GM08714 (cell line): ENCODE measurements at regions not wholly inside any gene's neighbourhood (a gene's known extent, or its start where the extent isn't known, plus 50 kb on each side); places are given as distances from the start of the nearest gene placed in this dataset.

ENCODE experiments used
- H3K4me3 ChIP-seq: fragments of 200-500 bp; sonication (Bioruptor generic); 2 replicates; pipeline ENCODE4 v1.5.1; 2014; ENCODE audit warnings: mild to moderate bottlenecking, low read length, inconsistent platforms
- ZNF274 ChIP-seq: IDR thresholded peaks from 2 replicates; pipeline ENCODE4 v1.6.1; 2012; ENCODE audit warnings: mild to moderate bottlenecking, low read depth, low read length

DNA sequence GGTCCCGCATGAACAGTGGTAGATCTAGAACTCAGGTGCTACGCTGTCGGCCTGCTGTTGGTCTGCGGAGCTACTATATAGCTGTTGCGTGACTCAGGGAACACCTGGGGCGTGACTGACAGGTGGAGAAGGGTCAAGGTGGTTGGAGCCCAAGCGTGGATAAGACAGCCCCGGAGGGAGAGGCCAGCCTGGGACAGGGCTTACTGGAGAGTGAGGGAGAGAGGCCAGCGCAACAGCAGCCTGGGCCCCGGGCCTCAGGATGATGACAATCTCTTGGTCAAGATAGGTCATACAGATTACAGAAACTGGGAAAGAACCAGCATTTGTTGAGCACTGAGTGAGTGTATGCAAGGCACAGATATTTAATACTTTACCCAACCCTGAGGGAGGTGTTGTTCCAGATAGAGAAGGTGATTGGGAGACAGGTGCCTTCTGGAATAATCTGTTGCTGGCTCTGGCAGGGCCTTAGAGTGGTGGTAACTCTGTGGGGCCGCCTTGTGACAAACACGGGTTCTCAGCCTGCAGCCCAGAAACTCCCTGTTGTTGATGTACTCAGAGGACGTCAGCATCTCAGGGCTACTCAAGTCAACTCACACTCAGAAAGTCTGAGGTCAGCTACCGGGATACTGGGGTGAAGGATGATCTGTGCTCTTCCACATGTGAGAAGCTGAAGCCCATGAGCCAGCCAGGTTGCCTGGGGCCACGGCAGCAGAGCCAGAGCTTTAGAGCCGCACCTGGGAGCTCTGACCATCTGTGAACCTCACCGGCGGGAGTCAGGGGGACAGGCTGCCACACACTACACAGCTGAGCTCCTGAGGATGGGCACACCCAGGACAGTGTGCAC, 265.4 kb upstream of the HES1 start:
- TF ChIP-seq ZNF274, result no peak
- H3K4me3 ChIP-seq, result no peak overlapping the region

DNA sequence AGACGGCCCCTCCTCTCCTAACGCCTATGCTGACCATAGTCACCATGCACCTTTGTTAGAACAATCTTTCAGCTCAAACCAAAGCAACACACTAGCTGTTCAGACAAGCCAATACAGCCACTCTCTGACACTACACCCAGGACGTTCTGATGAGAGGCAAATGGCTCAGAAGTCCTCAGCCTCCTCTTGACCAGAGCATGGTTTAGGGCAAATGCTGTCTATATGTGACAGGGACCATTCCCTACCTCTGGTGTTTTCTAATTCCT, 264.8 kb upstream of the HES1 start:
- no peak for TF ChIP-seq ZNF274
- no peak overlapping the region for H3K4me3 ChIP-seq

DNA sequence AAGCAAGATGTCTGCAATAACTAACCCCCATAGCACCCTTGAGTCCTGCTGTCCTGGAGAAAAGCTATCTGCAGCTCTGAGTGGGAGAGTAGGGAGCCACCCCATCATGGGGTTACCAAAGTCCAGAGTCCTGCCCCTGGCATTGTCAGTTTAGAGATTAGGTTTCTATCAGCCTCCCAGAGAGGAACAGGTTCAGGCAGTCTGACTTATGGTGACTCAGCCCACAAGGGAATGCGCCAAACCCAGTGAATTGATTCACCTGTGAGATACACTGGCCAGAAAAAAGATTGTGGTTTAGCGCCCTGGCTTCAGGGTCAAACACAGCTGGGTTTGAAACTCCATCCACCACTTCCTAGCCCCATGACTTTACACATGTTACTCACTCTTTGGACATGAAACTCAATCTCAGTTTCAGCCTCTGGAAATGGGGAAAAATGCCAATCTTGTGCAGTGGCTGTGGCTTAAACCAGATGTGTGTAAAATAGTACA, 263.6 kb upstream of the HES1 start:
- no peak for TF ChIP-seq ZNF274
- H3K4me3 ChIP-seq, result no peak overlapping the region

DNA sequence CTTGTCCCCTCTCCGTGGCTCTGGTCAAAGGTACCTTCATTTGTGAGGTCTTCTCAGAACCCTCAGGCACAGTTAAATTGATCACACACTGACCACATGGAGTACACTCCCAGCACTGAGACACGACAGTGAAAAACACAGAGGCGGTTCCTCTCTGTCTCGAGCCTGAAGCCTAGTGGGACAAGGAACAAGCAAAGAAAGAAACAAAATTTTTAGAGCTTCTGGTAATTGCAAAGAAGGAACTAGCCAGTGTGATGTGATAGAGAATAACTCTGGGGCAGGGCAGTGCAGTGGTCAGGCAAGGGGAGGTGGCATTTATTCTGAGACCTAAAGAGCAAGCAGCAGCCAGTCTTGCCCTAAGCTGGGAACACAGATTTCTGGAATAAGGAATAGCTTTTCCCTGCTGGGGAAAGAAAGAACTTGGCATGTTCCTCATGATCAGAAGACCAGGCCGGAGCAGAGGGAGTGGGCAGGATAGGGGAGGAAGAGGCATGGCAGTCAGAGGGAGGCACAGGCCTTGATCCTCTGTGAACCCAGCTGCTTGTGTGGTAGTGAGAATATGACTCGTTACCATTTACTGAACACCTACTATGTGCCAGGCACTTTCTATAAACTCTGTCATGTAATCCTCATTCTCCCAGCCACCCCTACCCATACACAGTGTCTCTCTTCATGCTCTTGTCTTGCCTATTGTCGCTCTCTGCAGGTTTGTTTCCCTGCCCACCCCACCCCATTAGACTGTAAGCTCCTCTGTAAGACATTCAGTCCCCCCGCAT, 262.3 kb upstream of the HES1 start:
- no peak for TF ChIP-seq ZNF274
- H3K4me3 ChIP-seq, result no peak overlapping the region

DNA sequence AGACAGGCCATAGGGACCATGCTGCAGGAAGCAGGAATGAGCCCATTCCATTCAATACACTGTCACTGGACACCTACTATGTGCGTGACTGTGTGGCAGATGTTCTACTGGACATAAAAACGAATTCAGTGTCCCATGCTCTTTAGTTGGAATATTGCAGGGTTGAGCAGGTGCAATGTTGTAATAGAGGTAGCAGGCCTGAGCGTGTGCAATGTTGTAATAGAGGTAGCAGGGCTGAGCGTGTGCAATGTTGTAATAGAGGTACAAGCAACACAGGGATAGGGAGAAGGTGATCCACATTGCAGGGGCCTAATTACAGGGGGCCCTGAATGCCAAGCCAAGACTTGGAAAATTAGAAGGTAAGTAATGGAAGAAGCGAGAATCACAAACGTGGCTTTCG, 261.4 kb upstream of the HES1 start:
- TF ChIP-seq ZNF274, result no peak
- H3K4me3 ChIP-seq, result no peak overlapping the region

DNA sequence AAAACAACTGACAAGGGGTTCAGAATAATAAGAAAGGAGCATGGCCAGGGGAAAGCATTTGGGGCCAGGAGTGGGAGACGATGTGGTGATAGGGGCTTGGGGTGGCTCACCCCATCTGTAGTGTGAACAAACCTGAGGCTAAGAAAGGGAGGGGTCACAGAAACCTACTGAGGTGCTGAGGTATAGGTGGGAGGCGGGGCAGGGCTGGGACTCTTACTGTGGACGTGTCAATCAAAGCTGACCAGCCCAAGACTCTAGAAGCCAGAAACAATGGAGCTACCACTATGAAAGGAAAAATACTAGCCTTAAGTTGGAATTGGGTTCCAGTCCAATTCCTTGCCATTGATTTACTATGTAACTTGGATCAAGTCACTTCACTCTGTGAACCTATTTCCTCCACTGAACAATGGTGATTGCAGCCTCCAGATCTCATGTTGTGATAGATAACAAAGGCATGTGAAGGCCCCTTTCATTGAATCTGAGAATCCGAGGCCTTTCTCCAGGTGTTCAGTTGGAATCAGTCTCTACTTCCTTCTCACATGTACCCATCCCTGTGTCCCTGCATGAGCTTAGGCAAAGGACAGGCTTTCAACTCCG, 260.9 kb upstream of the HES1 start:
- H3K4me3 ChIP-seq, result no peak overlapping the region
- TF ChIP-seq ZNF274, result no peak

DNA sequence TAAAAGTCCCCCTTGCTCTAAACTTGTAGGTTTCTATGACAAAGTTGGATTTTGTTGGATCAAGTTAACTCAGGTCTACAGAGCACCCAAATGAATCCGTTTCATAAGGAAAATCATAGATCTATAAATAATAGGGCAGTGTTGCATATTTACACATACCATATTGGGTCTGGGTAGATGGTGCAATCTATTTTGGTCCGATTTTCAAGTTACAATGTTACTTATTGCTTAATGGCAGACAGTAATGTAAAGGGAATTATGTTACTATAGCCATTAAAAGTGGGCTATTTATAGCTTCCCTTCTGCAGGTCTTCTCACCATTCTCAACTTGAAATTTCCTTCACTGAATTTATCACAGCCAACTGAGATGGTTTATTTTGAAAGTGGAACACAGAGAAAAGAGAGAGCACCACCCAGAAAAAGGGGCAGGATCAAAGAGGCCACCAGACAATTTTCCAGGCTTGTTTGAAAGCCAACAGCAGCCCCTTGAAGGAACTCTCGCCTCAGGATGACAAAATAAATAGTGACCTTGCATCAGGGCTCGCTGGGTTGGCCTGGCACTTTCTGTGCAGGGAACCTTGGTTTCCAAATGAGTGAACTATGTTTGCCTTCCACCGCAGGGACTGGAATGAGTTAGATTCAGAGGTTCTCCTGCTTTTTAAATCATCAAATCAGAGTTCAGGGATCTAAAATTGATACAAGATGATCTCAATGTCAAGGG, 260.2 kb upstream of the HES1 start:
- TF ChIP-seq ZNF274, result no peak
- no peak overlapping the region for H3K4me3 ChIP-seq

DNA sequence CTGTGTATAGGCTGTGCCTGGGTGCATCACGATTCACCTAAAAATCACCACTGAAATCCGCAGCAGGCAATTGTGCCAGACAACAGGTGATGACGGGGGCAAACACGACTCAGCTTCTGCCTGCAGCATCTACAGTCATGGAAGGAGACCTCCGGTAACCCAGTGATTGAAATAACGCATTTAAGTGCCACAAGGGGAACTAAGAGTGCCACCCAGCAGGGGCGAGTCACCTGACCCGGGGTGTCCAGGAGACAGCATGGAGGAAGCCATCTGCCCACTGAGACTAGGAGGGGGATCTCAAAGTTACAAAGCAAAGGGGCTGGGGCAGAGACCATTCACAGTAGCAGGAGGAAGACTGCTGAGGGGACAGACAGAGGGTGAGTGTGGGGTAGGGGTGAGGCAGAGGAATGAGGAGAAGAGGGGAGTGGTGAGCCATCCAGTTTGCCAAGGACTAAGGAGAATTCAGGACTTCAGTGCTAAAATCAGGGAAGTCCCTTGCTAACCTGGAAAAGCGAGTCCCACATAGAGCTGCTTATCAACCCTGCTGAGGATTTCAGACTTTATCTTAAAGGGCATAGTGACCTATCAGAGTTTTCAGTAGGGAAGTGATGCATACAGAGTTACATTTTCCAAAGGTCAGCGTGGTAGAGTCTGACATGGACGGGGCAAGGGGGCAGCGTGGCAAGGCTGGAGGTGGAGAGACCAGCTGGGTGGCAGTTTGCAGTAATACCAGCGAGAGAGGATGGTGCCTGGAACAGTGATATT, 256.7 kb upstream of the HES1 start:
- TF ChIP-seq ZNF274, result no peak
- H3K4me3 ChIP-seq, result no peak overlapping the region

DNA sequence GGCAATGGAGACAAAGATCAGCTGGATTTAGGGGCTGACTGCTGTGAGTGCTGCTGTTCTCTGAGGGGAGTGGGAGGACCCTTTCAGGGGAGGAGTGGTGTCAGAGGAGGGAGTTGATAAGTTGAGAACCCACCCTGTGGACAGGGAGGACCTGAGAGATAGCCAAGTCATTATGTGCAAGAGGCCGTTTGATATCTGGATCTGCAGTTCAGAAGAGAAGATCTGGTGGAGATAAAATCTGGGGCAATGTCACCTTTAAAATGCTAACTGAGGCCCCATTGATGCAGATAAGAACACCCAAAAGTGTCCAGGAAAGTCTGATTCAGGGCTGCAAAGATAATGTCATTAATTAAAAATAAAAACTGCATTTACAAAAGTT, 256.1 kb upstream of the HES1 start:
- no peak overlapping the region for H3K4me3 ChIP-seq
- no peak for TF ChIP-seq ZNF274

DNA sequence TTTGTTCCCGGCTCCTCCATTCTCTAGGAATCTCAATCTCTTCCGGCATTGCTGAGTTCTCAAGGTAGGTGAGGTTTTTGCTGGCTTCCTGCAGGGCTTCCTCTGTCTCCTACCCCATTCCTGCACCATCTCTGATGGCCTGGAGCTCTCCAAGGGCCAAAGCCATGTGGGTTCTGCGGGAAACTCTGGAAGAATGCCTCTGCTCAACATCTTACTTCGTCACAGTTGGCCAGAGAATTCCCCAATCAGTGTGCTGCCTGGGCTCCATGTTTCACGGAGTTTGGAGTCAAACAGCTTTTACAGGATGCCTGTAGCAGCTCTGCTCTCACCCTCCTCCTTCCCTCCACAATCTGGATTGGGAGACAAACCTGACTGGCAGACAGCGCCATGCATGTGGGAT, 253.9 kb upstream of the HES1 start:
- TF ChIP-seq ZNF274, result no peak

DNA sequence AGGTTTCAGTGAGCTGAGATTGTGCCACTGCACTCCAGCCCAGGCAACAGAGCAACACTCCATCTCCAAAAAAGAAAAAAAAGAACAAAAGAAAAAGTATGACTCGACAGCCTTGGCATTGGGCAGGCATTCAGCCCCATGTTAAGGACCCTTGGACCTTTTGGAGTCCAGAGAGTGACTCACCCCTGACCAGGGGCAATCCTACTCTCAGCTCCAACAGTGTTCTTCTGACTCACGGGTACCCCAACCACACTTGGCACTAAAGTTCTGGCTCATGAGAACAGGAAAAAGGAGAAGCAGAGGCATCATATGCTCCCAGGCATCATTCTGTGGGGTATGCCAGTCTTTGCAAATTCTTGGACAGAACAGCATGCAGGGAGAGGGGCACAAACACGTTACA, 252.4 kb upstream of the HES1 start:
- H3K4me3 ChIP-seq, result no peak overlapping the region
- no peak for TF ChIP-seq ZNF274

More for the DNA sequence above, 253.9 kb upstream of the HES1 start:
- H3K4me3 ChIP-seq, result no peak overlapping the region

DNA sequence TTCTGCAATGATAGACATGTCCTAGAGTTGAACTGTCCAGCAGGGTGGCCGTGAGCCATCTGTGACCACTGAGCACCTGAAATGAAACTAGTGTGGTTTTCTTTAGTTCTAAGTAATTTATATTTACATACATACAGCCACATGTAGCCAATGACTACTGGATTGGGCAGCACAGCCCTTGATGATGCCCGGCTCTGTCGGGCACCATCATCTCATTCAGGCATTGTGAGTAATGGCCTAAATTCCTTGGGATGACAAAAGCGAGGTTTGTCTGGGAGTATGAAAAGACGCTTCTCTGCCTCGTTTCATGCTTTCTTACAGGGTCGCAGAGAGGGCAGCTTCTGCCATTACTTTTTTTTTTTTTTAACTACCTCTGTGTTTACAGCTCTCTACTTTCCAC, 251.9 kb upstream of the HES1 start:
- H3K4me3 ChIP-seq, result no peak overlapping the region
- TF ChIP-seq ZNF274, result no peak

DNA sequence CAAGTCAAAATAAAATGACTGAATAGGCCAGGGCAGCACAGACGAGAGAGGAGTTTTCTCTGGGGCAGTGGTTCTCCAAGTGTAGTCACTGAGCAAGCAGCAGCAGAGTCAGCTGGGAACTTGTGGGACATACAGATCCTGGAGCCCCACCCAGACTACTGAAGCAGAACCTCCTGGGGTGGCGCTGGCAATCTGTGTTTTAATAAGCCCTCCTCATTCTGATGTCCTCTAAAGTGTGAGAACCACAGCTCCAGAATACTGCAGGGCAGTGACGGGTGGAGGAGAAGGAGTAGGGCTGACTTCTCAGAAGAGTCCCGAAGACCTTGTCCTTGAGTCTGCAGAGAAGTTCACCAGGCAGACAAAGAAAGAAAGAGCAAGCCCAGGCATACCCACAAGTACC, 251.3 kb upstream of the HES1 start:
- no peak overlapping the region for H3K4me3 ChIP-seq
- TF ChIP-seq ZNF274, result no peak

DNA sequence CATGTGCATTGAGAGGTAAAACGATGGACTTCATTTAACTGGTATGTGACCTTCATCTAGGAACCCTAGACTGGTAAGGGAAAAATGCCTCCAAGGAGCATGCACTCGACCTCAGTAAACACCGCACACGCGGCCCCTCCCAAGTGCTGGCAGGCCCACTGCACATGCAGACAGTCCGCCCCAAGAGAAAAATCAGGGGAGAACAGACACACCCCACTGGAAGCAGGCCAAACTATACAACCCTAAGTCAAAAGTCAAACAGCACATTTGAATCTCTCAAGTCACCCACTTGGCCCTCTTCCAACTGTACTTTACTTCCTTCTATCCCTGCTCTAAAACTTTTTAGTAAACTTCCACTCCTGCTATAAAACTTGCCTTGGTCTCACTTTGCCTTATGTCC, 250.1 kb upstream of the HES1 start:
- TF ChIP-seq ZNF274, result no peak
- no peak overlapping the region for H3K4me3 ChIP-seq
